HG02642 (cell line): ENCODE measurements at regions not wholly inside any gene's neighbourhood (a gene's known extent, or its start where the extent isn't known, plus 50 kb on each side); places are given as distances from the start of the nearest gene placed in this dataset.
"Not testable (repeated sequence)": the region's sequence is repeated elsewhere in the genome, so short reads cannot be mapped to it uniquely, and the experiment has no call there.

Source experiments
- ATAC-seq: cut with Tn5 transposase; IDR thresholded peaks from one replicate; pipeline ENCODE4 v1.9.1; 2021; ENCODE audit warnings: mild to moderate bottlenecking; ENCODE audit not compliant: unreplicated experiment, poor library complexity

DNA sequence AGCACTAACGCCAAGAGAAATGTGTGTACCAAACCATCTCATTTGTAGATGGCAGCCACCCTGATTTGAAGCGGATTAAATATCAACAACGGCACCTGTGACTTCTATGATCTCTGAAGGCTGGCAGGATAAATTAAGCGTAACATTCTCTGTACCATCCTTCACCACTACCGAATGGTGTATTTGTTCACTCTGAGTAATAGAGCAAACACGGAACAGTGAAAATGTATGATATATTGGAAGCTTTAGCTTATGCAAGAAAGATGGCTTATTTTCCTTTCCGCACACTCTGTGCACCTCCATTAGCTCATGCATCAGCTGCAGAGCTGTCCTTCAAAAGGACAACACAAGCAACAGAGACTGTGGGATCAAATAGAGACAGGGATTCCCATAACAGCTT, 431.1 kb downstream of the PRELID2 start:
- no peak for ATAC-seq

DNA sequence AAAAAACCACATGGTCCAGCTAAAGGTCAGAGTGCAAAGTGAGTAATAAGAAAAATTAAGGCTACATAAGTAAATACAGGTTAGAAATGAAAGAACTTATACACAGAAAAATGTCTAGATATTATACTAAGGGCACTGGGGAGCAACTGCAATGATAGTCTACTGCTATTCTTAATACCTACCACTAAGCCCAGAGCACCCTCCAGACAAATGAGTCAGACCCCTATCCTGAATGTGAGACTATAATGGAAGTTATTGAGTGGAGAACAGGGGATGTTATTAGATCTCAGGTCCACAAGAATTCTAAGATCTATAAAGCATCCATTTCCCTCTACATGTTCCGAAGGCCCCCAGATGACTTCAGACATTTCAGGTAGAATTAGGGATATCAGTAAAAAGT, 438.3 kb downstream of the PRELID2 start:
- ATAC-seq: no peak

- ATAC-seq: not testable (repeated sequence)
Observed at GRCh38 chr5:145395151-145395550, 440.0 kb downstream of the PRELID2 start.

GRCh38 chr5:145393426-145393825, 441.7 kb downstream of the PRELID2 start:
- no peak for ATAC-seq

- ATAC-seq: no peak
Observed at GRCh38 chr5:145389047-145389446, 446.1 kb downstream of the PRELID2 start.

DNA sequence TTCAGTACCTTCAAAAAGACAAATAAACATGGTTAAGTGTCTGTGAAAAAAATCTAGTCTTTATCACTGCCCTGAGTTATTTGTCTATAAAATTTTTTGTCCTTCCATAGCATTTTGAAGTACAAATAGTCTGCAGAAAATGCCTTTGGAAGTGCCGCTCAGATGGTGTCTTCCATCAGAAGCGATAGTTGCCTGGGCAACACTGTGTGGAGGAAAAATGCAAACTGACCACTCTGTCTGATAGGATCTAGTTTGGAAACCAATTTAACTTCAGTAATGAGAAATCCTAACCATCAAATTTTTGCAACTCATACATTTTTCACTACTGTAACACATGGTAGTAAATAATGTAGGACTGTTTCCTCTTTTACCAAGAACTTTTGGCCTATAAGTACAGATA, 449.9 kb downstream of the PRELID2 start:
- ATAC-seq: no peak

- ATAC-seq: no peak
Observed at GRCh38 chr5:145378226-145378625, 456.9 kb downstream of the PRELID2 start.

GRCh38 chr5:145375521-145375920, 459.6 kb downstream of the PRELID2 start:
- ATAC-seq: no peak

DNA sequence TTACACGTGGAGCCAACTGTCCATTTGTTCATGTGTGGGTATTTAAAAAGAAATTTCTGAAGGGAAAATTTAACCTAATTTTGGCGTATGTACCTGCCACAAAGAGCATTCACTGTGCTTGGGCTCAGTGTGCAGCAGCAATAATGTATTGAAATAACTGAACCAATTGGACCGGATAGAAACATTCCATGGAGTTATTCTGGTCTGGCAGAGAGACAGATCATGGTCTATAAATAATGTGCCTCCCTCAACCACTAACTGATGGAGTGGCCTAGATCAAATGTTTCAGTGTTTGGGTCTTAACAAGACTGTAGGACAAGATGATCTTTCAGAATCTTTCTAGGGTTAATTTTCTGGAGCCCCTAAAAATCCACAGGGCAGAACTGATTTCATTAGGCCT, 469.7 kb downstream of the PRELID2 start:
- no peak for ATAC-seq

- no peak for ATAC-seq
Observed at GRCh38 chr5:145362266-145362665, 472.9 kb downstream of the PRELID2 start.

DNA sequence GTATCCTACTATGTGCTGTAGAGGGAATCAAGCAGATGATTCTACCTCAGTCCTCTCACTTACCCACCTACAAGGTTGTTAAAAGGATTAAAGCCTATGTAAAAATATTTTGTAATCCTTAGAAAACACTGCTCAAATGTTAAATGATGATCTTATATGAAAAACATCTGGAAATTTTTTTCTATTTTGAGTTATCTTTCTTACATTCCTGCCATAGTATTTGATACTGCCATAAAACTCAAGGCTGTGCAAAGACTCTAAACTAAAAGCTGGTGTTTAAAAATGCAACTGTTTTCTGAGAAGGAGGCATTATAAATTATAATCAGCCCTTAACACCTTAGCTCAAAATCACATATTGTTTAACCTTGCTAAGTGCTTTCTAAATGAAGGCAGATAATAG, 474.2 kb downstream of the PRELID2 start:
- no peak for ATAC-seq

- ATAC-seq: no peak
Observed at GRCh38 chr5:145350513-145350912, 484.6 kb downstream of the PRELID2 start.

GRCh38 chr5:145347026-145347616, 488.0 kb downstream of the PRELID2 start:
- ATAC-seq: no peak

GRCh38 chr5:145345511-145346287, 489.4 kb downstream of the PRELID2 start:
- ATAC-seq: no peak

DNA sequence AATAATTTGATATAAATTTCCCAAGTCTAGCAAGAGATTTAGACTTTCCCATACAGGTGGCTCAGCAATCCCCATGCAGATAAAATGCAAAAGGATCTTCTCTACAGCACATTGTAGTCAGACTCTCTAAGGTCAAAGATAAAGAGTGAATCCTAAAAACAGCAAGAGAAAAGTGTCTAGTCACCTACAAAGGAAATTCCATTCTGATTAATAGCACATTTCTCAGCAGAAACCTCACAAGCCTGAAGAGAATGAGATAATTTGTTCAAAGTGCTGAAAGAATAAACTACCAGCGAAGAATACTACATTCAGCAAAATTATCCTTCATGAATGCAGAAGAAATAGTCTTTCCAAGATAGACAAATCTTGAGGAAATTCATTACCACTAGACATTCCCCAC, 493.3 kb downstream of the PRELID2 start:
- no peak for ATAC-seq

- no peak for ATAC-seq
Observed at GRCh38 chr5:145340099-145340498, 495.0 kb downstream of the PRELID2 start.

DNA sequence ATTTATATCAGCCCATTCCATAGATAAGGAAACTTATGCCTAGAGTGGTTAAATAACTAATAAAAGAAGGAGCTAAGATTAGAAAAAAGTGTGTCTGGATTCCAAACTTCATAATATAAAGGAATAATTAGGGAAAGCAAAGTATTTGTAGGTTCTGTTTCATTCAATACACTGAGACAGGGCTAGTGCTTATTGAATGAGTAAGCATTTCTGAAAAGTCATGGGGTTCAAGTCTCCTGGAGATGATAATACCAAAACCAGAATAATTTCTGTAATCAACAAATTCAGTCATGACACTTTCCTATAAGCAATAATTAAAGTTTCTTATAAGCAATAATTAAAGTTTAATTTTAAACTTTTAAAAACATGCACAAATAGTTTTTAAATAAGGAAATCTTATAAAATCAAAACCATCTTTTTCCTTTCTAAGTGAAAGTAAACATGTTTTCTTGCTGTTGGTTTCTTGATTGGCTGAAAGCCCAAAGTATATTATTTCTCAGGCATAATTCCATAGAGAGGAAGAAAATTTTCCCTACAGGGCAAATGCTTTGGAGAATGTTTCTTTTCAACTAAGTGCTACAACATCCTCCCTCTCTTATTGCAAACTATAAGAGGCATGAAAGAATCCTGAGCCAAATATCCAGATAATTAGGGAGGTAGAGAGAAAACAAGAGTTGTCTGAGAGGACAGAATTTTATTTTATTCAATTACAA, 510.2 kb downstream of the PRELID2 start:
- ATAC-seq: no peak

- ATAC-seq: no peak
Observed at GRCh38 chr5:145324101-145324500, 511.0 kb downstream of the PRELID2 start.

GRCh38 chr5:145316282-145316681, 518.9 kb downstream of the PRELID2 start:
- peak; percentile 79 for ATAC-seq

- ATAC-seq: no peak
Observed at GRCh38 chr5:145307866-145308382, 527.2 kb downstream of the PRELID2 start.

DNA sequence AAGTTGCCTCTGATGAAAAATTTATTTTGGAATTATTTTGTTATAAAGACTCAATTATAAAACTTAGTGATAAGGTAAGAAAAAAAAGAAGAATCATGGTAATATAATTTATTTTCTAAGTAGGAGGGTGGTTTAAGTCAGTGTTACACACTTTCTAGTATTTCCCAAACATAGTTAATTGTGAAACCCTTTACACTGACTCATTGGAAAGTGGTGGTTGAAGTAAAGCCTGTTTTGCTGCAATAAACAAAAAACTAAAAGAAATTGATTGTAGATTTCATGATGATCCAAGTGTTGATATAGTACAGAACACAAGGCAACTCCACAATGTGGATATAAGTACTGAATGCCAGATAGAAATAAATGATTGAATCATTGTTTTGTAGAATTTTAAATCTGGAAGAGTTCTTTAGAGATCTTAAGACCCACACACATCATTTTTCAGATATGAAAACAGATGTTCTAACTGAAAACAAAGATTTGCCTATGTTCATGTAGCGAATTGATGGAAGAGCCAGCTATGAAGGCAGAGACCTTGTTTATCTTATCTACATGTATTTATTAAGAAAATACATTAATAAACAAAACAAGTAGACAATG, 539.8 kb downstream of the PRELID2 start:
- no peak for ATAC-seq
